ENCODE measurements at regions not wholly inside any gene's neighbourhood (a gene's known extent, or its start where the extent isn't known, plus 50 kb on each side); places are given as distances from the start of the nearest gene placed in this dataset.
A peak's percentile ranks its signal among the peaks of the same experiment; 100 is the strongest.
"Not testable (repeated sequence)": the region's sequence is repeated elsewhere in the genome, so short reads cannot be mapped to it uniquely, and the experiment has no call there.

GRCh38 chr6:6829872-6830685 lies 241.6 kb downstream of the LY86 start:
- no peak for DNase-seq (ENCODE audit: low read depth, low spot score)
- H3K27ac ChIP-seq: no peak overlapping the region

- not testable (repeated sequence) for H3K27ac ChIP-seq; DNase-seq (ENCODE audit: low read depth, low spot score)
Observed at GRCh38 chr6:6830686-6831063, 242.2 kb downstream of the LY86 start.

GRCh38 chr6:6832439-6832838 lies 243.9 kb downstream of the LY86 start:
- DNase-seq (ENCODE audit: low read depth, low spot score): no peak
- H3K27ac ChIP-seq: no peak overlapping the region

GRCh38 chr6:6834356-6835222 lies 246.1 kb downstream of the LY86 start:
- H3K27ac ChIP-seq: no peak overlapping the region
- DNase-seq (ENCODE audit: low read depth, low spot score): no peak

GRCh38 chr6:6835223-6835503 lies 246.6 kb downstream of the LY86 start:
- no peak overlapping the region for H3K27ac ChIP-seq
- no peak for DNase-seq (ENCODE audit: low read depth, low spot score)

GRCh38 chr6:6836609-6837406 lies 248.3 kb downstream of the LY86 start:
- no peak for DNase-seq (ENCODE audit: low read depth, low spot score)
- no peak overlapping the region for H3K27ac ChIP-seq

- no peak overlapping the region for H3K27ac ChIP-seq
- DNase-seq (ENCODE audit: low read depth, low spot score): no peak
Observed at GRCh38 chr6:6837541-6838080, 249.1 kb downstream of the LY86 start.

- H3K27ac ChIP-seq: no peak overlapping the region
- DNase-seq (ENCODE audit: low read depth, low spot score): no peak
Observed at GRCh38 chr6:6840831-6841291, 252.3 kb downstream of the LY86 start.

GRCh38 chr6:6841571-6841970 lies 253.1 kb downstream of the LY86 start:
- DNase-seq (ENCODE audit: low read depth, low spot score): no peak
- H3K27ac ChIP-seq: peak overlapping the region; percentile 79

- peak; percentile 45 for DNase-seq (ENCODE audit: low read depth, low spot score)
- peak overlapping the region; percentile 79 for H3K27ac ChIP-seq
Observed at GRCh38 chr6:6842291-6842690, 253.8 kb downstream of the LY86 start.

- DNase-seq (ENCODE audit: low read depth, low spot score): no peak
- peak overlapping the region; percentile 79 for H3K27ac ChIP-seq
Observed at GRCh38 chr6:6843057-6843627, 254.6 kb downstream of the LY86 start.

GRCh38 chr6:6843777-6844176 lies 255.3 kb downstream of the LY86 start:
- DNase-seq (ENCODE audit: low read depth, low spot score): no peak
- H3K27ac ChIP-seq: peak overlapping the region; percentile 79

- H3K27ac ChIP-seq: no peak overlapping the region
- no peak for DNase-seq (ENCODE audit: low read depth, low spot score)
Observed at GRCh38 chr6:6844530-6844929, 256.0 kb downstream of the LY86 start.

- no peak overlapping the region for H3K27ac ChIP-seq
- DNase-seq (ENCODE audit: low read depth, low spot score): no peak
Observed at GRCh38 chr6:6845603-6846002, 257.1 kb downstream of the LY86 start.

GRCh38 chr6:6847591-6847990 lies 259.1 kb downstream of the LY86 start:
- DNase-seq (ENCODE audit: low read depth, low spot score): no peak
- no peak overlapping the region for H3K27ac ChIP-seq

- peak; percentile 84 for DNase-seq (ENCODE audit: low read depth, low spot score)
- H3K27ac ChIP-seq: peak overlapping the region; percentile 70
Observed at GRCh38 chr6:6851059-6851948, 256.5 kb upstream of the RREB1 start.

- no peak for DNase-seq (ENCODE audit: low read depth, low spot score)
- H3K27ac ChIP-seq: peak overlapping the region; percentile 70
Observed at GRCh38 chr6:6851949-6852261, 255.9 kb upstream of the RREB1 start.

GRCh38 chr6:6856538-6857523 lies 250.9 kb upstream of the RREB1 start:
- peak overlapping the region; percentile 79 for H3K27ac ChIP-seq

More at GRCh38 chr6:6856538-6857523, 250.9 kb upstream of the RREB1 start:
- peak; percentile 29 for DNase-seq (ENCODE audit: low read depth, low spot score)

Measured in epithelial cell of prostate (primary cell).